Endometrium (tissue), 2 donors: ENCODE measurements at regions not wholly inside any gene's neighbourhood (a gene's known extent, or its start where the extent isn't known, plus 50 kb on each side); places are given as distances from the start of the nearest gene placed in this dataset.

Experiments
- FAIRE-seq: peaks from 2 replicates; lab custom pipeline; 2012; peaks lifted over from hg19 to GRCh38; lab: Jason Lieb, UNC
- donor health status: control.
- donor health status: control.

GRCh38 chr6:87936065-87936464 lies 111.6 kb upstream of the SPACA1 start:
- FAIRE-seq, result no peak

DNA sequence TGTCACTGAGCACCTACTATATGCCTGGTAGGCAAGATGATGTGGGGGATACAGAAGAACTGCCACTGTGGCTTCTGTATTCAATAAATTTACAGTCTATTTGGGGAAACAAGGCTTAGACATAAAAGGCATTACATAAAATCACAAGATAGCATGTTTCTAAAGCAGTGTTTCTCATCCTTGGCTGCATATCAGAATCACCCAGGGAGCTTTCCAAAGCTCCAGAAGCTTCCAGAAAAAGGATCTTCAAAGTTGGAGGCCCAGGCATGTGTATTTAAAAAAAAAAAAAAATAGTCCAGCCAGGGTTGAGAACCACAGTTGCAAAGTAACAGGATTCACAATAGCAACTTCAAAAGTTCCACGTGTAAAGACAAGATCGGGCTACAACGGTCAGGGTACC lies 112.4 kb upstream of the SPACA1 start:
- no peak for FAIRE-seq

DNA sequence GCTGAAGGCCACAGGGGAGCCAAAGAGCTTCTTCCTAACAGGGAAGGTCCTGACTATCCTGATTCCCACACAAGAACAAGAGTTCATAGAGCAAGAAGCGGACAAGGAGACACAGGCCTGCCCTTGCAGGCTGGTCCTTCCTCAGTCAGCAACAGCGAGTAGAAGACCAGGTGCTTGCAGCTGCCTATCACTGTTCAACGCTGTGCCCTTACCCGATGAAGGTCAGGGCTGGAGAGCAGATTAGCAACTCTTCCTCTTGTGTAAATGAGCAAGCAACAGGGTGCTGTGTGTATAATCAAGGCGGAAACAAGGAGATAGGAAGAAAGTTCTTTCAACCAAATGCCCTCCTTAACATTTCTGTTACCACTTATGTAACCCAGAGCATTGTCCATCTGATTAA lies 115.3 kb upstream of the SPACA1 start:
- FAIRE-seq, result no peak

DNA sequence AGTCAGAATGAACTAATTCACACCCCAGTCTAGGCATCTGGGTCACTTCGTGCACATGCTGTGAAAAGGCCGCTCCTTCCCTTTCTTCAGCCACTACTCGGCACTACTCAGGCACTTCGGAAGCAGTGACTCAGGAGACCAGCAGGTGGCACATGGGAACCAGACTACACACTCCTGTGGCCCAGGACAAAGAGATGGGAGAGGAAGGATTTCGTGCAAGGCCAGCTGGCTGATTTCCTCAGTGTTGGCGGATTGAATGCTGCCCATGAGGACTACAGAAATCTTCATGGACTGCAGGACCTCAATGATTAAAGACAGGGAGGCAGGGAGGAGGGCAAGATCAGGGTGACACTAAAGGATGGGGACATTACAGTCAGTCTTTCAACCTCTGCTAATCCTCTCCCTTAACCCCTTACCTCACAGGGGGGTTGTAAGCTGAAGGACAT lies 117.8 kb upstream of the SPACA1 start:
- peak; percentile 43 for FAIRE-seq

DNA sequence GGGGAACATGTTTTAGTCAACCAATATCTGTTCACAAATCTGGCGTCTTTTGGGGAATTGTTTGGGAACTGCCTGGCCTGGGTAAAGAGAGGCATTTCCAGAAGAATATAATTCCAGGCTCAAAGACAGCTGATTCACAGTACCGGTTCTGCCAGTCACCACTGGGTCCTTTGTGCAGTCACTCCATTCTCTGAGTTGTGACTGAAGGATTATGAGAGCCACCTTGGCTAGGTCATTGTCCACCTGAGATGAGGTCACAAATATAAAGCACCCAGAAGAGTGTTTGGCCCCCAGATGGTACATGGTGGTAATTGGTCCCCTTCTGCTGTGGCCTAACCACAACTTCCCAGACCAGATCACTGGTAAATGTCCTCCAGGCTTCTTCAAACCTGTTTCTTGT lies 121.0 kb upstream of the SPACA1 start:
- FAIRE-seq, result no peak

DNA sequence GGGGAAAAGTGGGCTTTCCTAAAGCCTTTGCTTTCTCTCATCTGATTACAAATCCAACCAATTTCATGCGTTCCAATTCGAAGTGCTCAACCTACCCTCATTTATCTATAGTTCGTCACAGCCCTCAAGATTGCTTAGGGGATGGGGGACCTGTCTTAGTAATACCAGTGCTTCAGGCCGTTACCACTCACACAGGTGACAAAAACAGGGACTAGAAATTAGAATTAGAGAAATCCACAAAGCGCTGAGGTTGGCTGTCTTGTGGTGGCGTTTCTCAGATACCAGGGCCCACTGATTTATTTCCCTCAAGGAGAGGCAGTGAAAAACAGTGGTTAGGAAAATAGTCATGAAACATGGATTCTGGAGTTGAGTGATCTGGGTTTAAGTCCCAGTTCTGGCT lies 121.6 kb upstream of the SPACA1 start:
- FAIRE-seq, result no peak

DNA sequence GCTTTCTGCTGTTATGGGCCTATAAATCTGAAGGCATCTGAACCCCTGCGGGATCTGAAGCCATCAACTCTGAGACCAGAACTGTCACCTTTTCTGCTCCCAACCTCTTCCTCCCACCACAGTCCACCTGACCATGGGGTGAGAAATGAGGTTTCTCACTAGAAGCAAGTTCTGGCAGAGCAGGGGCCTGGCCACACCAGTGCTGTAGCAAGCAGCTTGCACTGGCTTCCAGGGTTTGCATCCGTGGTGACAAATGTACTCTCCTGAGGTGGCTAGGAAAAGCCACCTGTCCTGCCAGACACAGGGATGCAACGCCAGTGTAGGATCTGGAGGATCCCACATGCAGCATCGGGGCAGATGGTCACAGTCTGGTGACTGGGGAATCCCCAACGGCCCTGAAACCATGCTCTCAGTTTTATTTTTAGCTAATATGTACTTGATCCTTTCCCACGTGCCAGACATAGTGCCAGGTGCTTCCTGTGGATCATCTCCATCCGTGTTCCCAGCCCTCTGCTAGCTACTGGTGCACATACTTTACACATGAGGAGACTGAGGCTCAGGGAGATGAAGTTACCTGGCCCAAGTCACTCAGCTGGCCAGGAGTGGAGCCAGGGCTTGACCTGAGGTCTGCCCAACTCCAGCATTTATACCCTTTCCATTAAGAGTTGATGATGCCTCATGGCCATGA lies 122.1 kb upstream of the SPACA1 start:
- no peak for FAIRE-seq

DNA sequence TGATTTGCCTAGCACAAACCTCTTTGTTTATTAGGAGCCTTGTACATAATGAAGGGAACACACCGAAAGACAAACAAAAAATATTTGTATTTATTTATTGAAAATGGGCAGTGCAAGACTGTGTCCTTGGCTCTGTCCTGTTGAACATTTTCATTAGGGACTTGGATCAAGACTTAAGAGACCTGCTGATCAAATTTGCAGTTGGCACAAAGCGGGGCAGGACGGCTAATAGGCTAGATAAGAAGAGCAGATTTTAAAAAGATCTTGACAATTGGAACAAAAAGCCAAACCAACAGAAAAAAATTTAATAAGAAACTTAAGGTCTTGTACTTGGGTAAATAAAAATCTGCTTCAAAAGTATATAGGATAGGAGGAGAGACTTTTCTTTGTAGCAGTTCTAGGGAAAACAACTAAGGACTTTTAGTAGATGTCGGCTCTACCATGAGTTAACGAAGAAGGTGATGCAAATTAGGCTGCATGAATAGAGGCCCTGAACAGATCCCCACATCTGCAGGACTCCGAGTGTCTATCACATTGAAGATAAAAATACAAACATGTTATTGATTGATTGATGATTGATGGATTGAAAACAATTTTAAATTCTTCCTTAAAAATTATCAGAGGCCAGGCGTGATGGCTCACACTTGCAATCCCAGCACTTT lies 124.1 kb upstream of the SPACA1 start:
- no peak for FAIRE-seq

DNA sequence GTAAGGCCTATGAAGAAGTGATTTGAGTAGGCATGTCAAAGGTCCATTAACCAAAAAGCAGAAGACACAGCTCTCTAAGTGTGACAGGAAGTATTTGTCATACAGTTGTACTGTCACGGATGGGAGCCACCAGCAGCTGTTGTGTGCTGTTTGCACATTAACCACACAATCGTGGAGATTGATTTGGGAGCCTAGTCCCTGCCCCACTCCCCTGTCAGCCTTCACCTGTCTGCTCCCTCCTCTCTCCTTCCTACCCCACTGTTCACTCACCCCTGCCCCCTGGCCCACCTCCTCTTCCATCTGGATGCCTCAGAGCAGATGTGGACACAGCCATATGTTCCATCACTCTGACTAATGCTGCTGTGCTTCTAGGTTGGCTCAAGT lies 124.7 kb upstream of the SPACA1 start:
- FAIRE-seq, result no peak

GRCh38 chr6:87922196-87922946 lies 125.3 kb upstream of the SPACA1 start:
- FAIRE-seq, result no peak

GRCh38 chr6:87921034-87921433 lies 126.6 kb upstream of the SPACA1 start:
- FAIRE-seq, result no peak

DNA sequence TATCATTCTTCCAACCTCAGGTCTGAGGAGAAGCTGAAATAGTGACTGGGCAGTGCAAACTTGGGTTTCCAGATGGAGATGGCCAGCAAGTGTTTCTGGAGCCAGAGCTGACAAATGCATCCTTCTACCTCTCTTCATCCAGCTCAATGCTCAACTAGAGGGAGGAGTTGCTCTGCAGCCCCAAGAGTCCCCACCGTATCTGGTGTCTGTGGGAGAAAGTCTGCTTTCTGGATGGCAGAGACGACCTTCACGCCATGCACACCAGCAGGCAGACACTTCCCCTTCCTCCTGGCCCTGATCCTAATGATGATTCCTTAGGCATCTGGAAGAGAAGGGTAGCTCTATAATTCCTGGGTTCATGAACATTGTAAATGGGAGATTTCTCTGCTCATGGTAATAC lies 127.4 kb upstream of the SPACA1 start:
- FAIRE-seq, result no peak

DNA sequence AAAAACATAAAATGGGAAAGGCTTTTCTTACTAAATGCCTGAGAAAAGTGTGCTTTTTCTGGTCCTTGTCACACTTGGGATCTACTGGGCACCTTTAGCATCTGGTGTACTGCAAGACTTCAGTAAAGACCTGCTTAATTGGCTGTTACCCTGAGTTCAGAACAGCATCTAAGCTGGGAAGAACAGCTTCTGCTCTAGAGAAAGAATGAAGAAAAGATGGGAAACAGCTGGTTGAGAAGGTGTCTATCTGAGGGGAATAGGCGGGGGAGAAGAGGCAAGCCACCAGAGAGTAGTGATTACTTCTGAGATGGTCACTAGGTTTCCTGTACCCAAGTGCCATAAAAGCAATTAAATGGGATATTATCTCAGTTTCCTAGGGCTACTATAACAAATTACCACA lies 128.2 kb upstream of the SPACA1 start:
- no peak for FAIRE-seq

GRCh38 chr6:87919001-87919400 lies 128.6 kb upstream of the SPACA1 start:
- FAIRE-seq, result no peak

DNA sequence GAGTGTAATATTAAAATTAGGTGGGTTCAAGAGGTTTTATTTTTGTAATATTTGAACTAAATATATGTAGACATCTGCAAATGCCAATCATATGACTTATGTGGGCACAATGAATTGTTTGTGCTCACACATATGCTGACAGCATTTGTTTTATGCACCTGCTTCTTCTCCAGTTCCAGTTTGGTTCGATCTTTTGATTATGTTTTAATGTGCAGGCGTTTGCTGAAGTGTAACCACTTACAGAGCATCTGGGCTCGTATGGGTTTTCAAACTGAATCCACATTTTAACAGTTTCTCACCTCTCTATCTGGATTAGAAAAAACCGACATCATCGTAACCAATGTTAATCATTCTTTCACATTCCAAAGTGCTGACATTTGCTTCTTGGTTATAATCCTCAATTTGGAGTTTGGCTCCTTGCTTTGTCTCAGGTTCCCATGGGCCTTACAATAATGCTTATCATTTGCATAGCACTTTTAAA lies 129.1 kb upstream of the SPACA1 start:
- no peak for FAIRE-seq

DNA sequence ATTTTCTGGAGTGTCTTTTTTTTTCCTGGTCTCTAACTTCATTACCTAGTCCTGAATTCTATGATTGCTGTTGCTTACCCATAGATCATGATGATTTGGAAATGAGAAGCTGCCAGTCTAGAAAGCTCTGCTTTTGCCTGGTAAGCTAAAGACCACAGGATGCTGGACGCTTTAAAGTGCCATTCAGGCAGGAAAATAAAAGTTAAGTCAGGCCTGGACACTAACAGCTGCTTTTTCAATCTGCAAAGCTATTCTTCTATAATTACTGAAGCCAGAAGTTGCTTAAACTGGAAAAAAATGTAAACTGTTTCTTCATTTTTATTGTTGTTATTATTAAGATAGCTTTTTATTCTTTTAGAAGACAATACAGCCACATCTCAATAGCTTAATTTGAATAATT lies 129.8 kb upstream of the SPACA1 start:
- FAIRE-seq, result peak; percentile 92

GRCh38 chr6:87916446-87916845 lies 131.2 kb upstream of the SPACA1 start:
- no peak for FAIRE-seq

- no peak for FAIRE-seq
Observed at GRCh38 chr6:87914637-87915395, 132.8 kb upstream of the SPACA1 start.

DNA sequence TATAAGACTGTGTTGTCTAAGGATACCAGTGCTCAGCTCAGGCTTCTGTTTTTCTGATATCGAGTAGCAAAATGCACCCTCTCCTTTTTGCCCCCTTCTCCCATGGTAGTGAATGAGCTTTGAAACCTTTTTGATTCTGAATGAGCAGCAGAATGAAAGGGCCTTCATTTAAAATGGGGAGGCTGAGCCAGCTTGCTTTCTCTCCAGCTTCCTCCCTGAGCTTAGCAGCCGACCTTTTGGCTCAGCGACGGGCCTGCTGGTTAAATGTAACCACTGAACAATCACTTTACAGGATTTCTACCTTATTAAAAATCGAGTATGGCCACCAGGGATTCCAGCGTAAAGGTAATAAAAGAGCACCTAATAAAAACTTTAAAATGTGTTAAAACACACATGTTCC lies 133.7 kb upstream of the SPACA1 start:
- FAIRE-seq, result no peak

- FAIRE-seq, result no peak
Observed at GRCh38 chr6:87912102-87912501, 135.5 kb upstream of the SPACA1 start.

- FAIRE-seq, result no peak
Observed at GRCh38 chr6:87909849-87910248, 137.8 kb upstream of the SPACA1 start.

DNA sequence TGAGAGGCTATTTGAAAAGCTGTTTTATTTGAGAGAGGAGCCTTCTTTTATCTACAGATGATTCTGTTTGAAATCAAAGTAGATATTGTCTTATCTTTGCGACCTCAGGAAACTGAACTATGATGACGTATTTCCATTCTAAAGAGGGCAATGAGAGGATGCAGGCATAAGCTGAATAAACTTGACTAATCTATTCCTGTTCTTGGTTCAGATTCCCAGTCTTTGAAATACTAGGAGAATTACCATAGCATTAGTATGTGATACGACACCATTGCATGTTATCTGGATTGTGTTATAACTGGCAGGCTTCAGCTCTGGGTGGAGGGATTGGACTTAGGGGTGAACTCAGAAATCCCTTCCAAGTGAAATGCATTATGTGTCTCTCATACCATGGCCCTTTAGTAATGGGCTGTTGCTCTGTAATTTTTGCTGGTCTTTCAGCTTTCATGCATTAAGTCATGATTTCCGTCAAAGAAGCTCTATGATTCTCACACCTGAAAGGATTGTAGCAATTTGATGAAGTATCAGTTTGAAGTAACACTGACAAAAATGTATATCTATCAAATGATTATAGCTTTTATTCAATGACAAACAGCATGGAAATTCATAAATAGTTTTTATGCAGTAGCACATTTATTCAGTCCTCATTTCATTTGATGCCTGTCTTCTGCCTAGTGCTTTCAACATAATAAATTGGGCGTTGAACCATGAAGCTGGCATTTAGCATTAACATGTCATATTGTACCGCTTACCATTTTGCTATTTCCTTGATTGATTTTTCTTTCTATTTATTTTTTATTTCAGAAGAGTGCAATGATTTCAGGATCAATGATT lies 138.4 kb upstream of the SPACA1 start:
- no peak for FAIRE-seq
